Urinary bladder (tissue), 3 donors: ENCODE measurements at regions not wholly inside any gene's neighbourhood (a gene's known extent, or its start where the extent isn't known, plus 50 kb on each side); places are given as distances from the start of the nearest gene placed in this dataset.

Experiments used
- DNase-seq: peaks from one replicate; pipeline ENCODE4 v3.0.0-alpha.2; 2015; ENCODE audit errors: extremely low spot score
- H3K27ac ChIP-seq: one replicate; pipeline ENCODE4 v1.5.1; 2013; ENCODE audit warnings: low read depth, mild to moderate bottlenecking, moderate library complexity
- H3K36me3 ChIP-seq: one replicate; pipeline ENCODE4 v1.6.1; 2013; ENCODE audit warnings: mild to moderate bottlenecking, moderate library complexity; ENCODE audit not compliant: insufficient read depth
- H3K4me1 ChIP-seq: one replicate; pipeline ENCODE4 v1.6.1; 2013; ENCODE audit warnings: mild to moderate bottlenecking, moderate library complexity; ENCODE audit not compliant: insufficient read depth
- H3K4me3 ChIP-seq: one replicate; pipeline ENCODE4 v1.5.1; 2013; ENCODE audit warnings: low read depth, low read length
- WGBS: extraction: QIAGEN DNeasy Blood & Tissue Kit; methylation state at CpG from one replicate; pipeline ENCODE4 v1.1.7; 2013; 5-methylcytosine and 5-hydroxymethylcytosine counted together
- donor health status: healthy with polysubstance abuse.
- donor health status: healthy.

GRCh38 chr1:98184856-98185255 is 264.0 kb upstream of the DPYD start:
- no peaks in the 10 kb centered on the region for H3K4me1 ChIP-seq
- H3K36me3 ChIP-seq = no peaks in the 10 kb centered on the region
- WGBS = 87% methylated on average over 2 of the region's 2 CpGs
- no peak overlapping the region for H3K27ac ChIP-seq
- no peak overlapping the region for H3K4me3 ChIP-seq
- no peak for DNase-seq

GRCh38 chr1:98181036-98181764 is 260.4 kb upstream of the DPYD start:
- Histone ChIP-seq H3K4me1 (no peaks in the 10 kb centered on the region), H3K36me3 (no peaks in the 10 kb centered on the region), H3K4me3 (no peak overlapping the region), H3K27ac (no peak overlapping the region)
- no peak for DNase-seq
- WGBS = 86% methylated on average over 1 of the region's 1 CpG

- no peak for DNase-seq
- WGBS = 85% methylated on average over 4 of the region's 4 CpGs
- H3K4me3 ChIP-seq = no peak overlapping the region
Observed at GRCh38 chr1:98179151-98179773, 258.4 kb upstream of the DPYD start.

GRCh38 chr1:98177751-98178150 is 256.9 kb upstream of the DPYD start:
- Histone ChIP-seq H3K27ac (no peak overlapping the region), H3K36me3 (no peaks in the 10 kb centered on the region), H3K4me1 (no peaks in the 10 kb centered on the region), H3K4me3 (no peak overlapping the region)
- WGBS = 95% methylated on average over 2 of the region's 2 CpGs
- no peak for DNase-seq

More at GRCh38 chr1:98179151-98179773, 258.4 kb upstream of the DPYD start:
- no peaks in the 10 kb centered on the region for H3K4me1 ChIP-seq
- no peak overlapping the region for H3K27ac ChIP-seq
- no peaks in the 10 kb centered on the region for H3K36me3 ChIP-seq

GRCh38 chr1:98176936-98177335 is 256.1 kb upstream of the DPYD start:
- Histone ChIP-seq H3K4me1 (no peaks in the 10 kb centered on the region), H3K36me3 (no peaks in the 10 kb centered on the region)

GRCh38 chr1:98176414-98176813 is 255.6 kb upstream of the DPYD start:
- Histone ChIP-seq H3K4me3 (no peak overlapping the region), H3K27ac (no peak overlapping the region), H3K4me1 (no peaks in the 10 kb centered on the region), H3K36me3 (no peaks in the 10 kb centered on the region)
- no peak for DNase-seq

More at GRCh38 chr1:98176936-98177335, 256.1 kb upstream of the DPYD start:
- DNase-seq = no peak
- 60% methylated on average over 3 of the region's 3 CpGs for WGBS
- Histone ChIP-seq H3K27ac (no peak overlapping the region), H3K4me3 (no peak overlapping the region)

GRCh38 chr1:98172578-98172977 is 251.7 kb upstream of the DPYD start:
- H3K27ac ChIP-seq = no peak overlapping the region
- no peak overlapping the region for H3K4me3 ChIP-seq
- no peaks in the 10 kb centered on the region for H3K4me1 ChIP-seq
- no peak for DNase-seq
- no peaks in the 10 kb centered on the region for H3K36me3 ChIP-seq
- 48% methylated on average over 3 of the region's 3 CpGs for WGBS

- no peaks in the 10 kb centered on the region for H3K36me3 ChIP-seq
- no peak for DNase-seq
- no peaks in the 10 kb centered on the region for H3K4me1 ChIP-seq
- H3K27ac ChIP-seq = no peak overlapping the region
- no peak overlapping the region for H3K4me3 ChIP-seq
- 88% methylated on average over 2 of the region's 2 CpGs for WGBS
Observed at GRCh38 chr1:98172022-98172421, 251.2 kb upstream of the DPYD start.

GRCh38 chr1:98164509-98164908 is 243.7 kb upstream of the DPYD start:
- Histone ChIP-seq H3K4me3 (no peak overlapping the region), H3K27ac (no peak overlapping the region), H3K4me1 (no peaks in the 10 kb centered on the region), H3K36me3 (no peaks in the 10 kb centered on the region)
- WGBS = 79% methylated on average over 4 of the region's 4 CpGs
- no peak for DNase-seq

- 38% methylated on average over 2 of the region's 2 CpGs for WGBS
- Histone ChIP-seq H3K27ac (no peak overlapping the region), H3K4me1 (no peaks in the 10 kb centered on the region), H3K4me3 (no peak overlapping the region), H3K36me3 (no peaks in the 10 kb centered on the region)
- DNase-seq = no peak
Observed at GRCh38 chr1:98157524-98158313, 236.9 kb upstream of the DPYD start.

- no peaks in the 10 kb centered on the region for H3K36me3 ChIP-seq
- no peak overlapping the region for H3K4me3 ChIP-seq
- DNase-seq = no peak
- H3K4me1 ChIP-seq = no peaks in the 10 kb centered on the region
- H3K27ac ChIP-seq = no peak overlapping the region
Observed at GRCh38 chr1:98147280-98147679, 226.4 kb upstream of the DPYD start.

- 92% methylated on average over 2 of the region's 2 CpGs for WGBS
- no peak for DNase-seq
- no peaks in the 10 kb centered on the region for H3K4me1 ChIP-seq
Observed at GRCh38 chr1:98145655-98146054, 224.8 kb upstream of the DPYD start.

GRCh38 chr1:98143403-98143802 is 222.6 kb upstream of the DPYD start:
- Histone ChIP-seq H3K27ac (no peak overlapping the region), H3K4me3 (no peak overlapping the region), H3K36me3 (no peaks in the 10 kb centered on the region), H3K4me1 (no peaks in the 10 kb centered on the region)
- DNase-seq = no peak
- WGBS = 42% methylated on average over 2 of the region's 2 CpGs

More at GRCh38 chr1:98145655-98146054, 224.8 kb upstream of the DPYD start:
- Histone ChIP-seq H3K27ac (no peak overlapping the region), H3K4me3 (no peak overlapping the region), H3K36me3 (no peaks in the 10 kb centered on the region)

GRCh38 chr1:98133131-98133530 is 212.3 kb upstream of the DPYD start:
- WGBS = 64% methylated on average over 4 of the region's 4 CpGs
- no peak overlapping the region for H3K27ac ChIP-seq
- DNase-seq = no peak
- no peaks in the 10 kb centered on the region for H3K4me1 ChIP-seq
- H3K4me3 ChIP-seq = no peak overlapping the region
- no peaks in the 10 kb centered on the region for H3K36me3 ChIP-seq
